ENCODE measurements at regions not wholly inside any gene's neighbourhood (a gene's known extent, or its start where the extent isn't known, plus 50 kb on each side); places are given as distances from the start of the nearest gene placed in this dataset.

- no peak overlapping the region for H3K4me3 Mint-ChIP-seq
- DNase-seq (no peak), ATAC-seq (no peak)
- peaks cover 3 to 10% of the 10 kb centered on the region in 2 donors for H3K9me3 Mint-ChIP-seq
- H3K4me1 Mint-ChIP-seq = no peaks in the 10 kb centered on the region
- no peak overlapping the region for H3K27ac Mint-ChIP-seq
- H3K27me3 Mint-ChIP-seq = no peaks in the 10 kb centered on the region
Measured at GRCh38 chr2:11065833-11066485, 89.3 kb upstream of the SLC66A3 start.

- no peak overlapping the region for H3K4me3 Mint-ChIP-seq
- no peak for DNase-seq
- H3K27ac Mint-ChIP-seq = peak overlapping the region in 1 of 2 donors; percentile 54
- no peaks in the 10 kb centered on the region for H3K4me1 Mint-ChIP-seq
- no peak for ATAC-seq
- peaks cover 0 to 4% of the 10 kb centered on the region in 2 donors for H3K9me3 Mint-ChIP-seq
- peaks cover 7% of the 10 kb centered on the region for H3K27me3 Mint-ChIP-seq
Measured at GRCh38 chr2:11067221-11068078, 87.8 kb upstream of the SLC66A3 start.

- Mint-ChIP-seq H3K9me3 (peaks cover 0 to 3% of the 10 kb centered on the region in 2 donors), H3K4me3 (no peak overlapping the region), H3K27me3 (peaks cover 14% of the 10 kb centered on the region), H3K4me1 (peaks cover 5% of the 10 kb centered on the region), H3K27ac (peak overlapping the region in 1 of 2 donors; percentile 54)
- DNase-seq (no peak), ATAC-seq (no peak)
Measured at GRCh38 chr2:11068079-11068741, 87.1 kb upstream of the SLC66A3 start.

GRCh38 chr2:11068856-11069526 lies 86.3 kb upstream of the SLC66A3 start:
- Mint-ChIP-seq H3K27me3 (peaks cover 17% of the 10 kb centered on the region), H3K4me3 (no peak overlapping the region), H3K27ac (no peak overlapping the region), H3K4me1 (peaks cover 6% of the 10 kb centered on the region), H3K9me3 (no peaks in the 10 kb centered on the region)
- DNase-seq (no peak), ATAC-seq (no peak)

GRCh38 chr2:11069566-11070185 lies 85.6 kb upstream of the SLC66A3 start:
- no peak for ATAC-seq
- Mint-ChIP-seq H3K27ac (no peak overlapping the region), H3K27me3 (peaks cover 17% of the 10 kb centered on the region), H3K9me3 (no peaks in the 10 kb centered on the region), H3K4me1 (peaks cover 6% of the 10 kb centered on the region), H3K4me3 (no peak overlapping the region)
- DNase-seq = no peak

- H3K27me3 Mint-ChIP-seq = peaks cover 17% of the 10 kb centered on the region
- H3K27ac Mint-ChIP-seq = no peak overlapping the region
- peaks cover 6% of the 10 kb centered on the region for H3K4me1 Mint-ChIP-seq
- ATAC-seq (no peak), DNase-seq (no peak)
- H3K9me3 Mint-ChIP-seq = no peaks in the 10 kb centered on the region
- no peak overlapping the region for H3K4me3 Mint-ChIP-seq
Measured at GRCh38 chr2:11071211-11071610, 84.1 kb upstream of the SLC66A3 start.

GRCh38 chr2:11071939-11072338 lies 83.3 kb upstream of the SLC66A3 start:
- Mint-ChIP-seq H3K27me3 (peaks cover 17% of the 10 kb centered on the region), H3K4me3 (no peak overlapping the region), H3K27ac (no peak overlapping the region), H3K4me1 (peaks cover 6% of the 10 kb centered on the region), H3K9me3 (no peaks in the 10 kb centered on the region)
- no peak for DNase-seq
- no peak for ATAC-seq

- ATAC-seq (no peak), DNase-seq (no peak)
- H3K4me3 Mint-ChIP-seq = no peak overlapping the region
- no peak overlapping the region for H3K27ac Mint-ChIP-seq
- H3K4me1 Mint-ChIP-seq = peaks cover 6% of the 10 kb centered on the region
- no peaks in the 10 kb centered on the region for H3K9me3 Mint-ChIP-seq
- H3K27me3 Mint-ChIP-seq = peaks cover 17% of the 10 kb centered on the region
Measured at GRCh38 chr2:11072550-11072949, 82.7 kb upstream of the SLC66A3 start.

- peak overlapping the region in 1 of 2 donors; percentile 25 for H3K4me3 Mint-ChIP-seq
- no peak overlapping the region for H3K27ac Mint-ChIP-seq
- DNase-seq (no peak), ATAC-seq (no peak)
- H3K9me3 Mint-ChIP-seq = no peaks in the 10 kb centered on the region
- peaks cover 6% of the 10 kb centered on the region for H3K4me1 Mint-ChIP-seq
- H3K27me3 Mint-ChIP-seq = peaks cover 17% of the 10 kb centered on the region
Measured at GRCh38 chr2:11073251-11073650, 82.0 kb upstream of the SLC66A3 start.

- Mint-ChIP-seq H3K27me3 (peaks cover 17% of the 10 kb centered on the region), H3K9me3 (no peaks in the 10 kb centered on the region), H3K4me1 (peaks cover 6% of the 10 kb centered on the region), H3K27ac (no peak overlapping the region), H3K4me3 (no peak overlapping the region)
- no peak for DNase-seq
- no peak for ATAC-seq
Measured at GRCh38 chr2:11073776-11074175, 81.5 kb upstream of the SLC66A3 start.

GRCh38 chr2:11074246-11074820 lies 80.9 kb upstream of the SLC66A3 start:
- Mint-ChIP-seq H3K9me3 (no peaks in the 10 kb centered on the region), H3K4me3 (no peak overlapping the region), H3K4me1 (peaks cover 6% of the 10 kb centered on the region), H3K27me3 (peaks cover 17% of the 10 kb centered on the region), H3K27ac (no peak overlapping the region)
- ATAC-seq (no peak), DNase-seq (no peak)

GRCh38 chr2:11075221-11075620 lies 80.0 kb upstream of the SLC66A3 start:
- H3K4me1 Mint-ChIP-seq = peaks cover 6% of the 10 kb centered on the region
- peaks cover 17% of the 10 kb centered on the region for H3K27me3 Mint-ChIP-seq
- no peaks in the 10 kb centered on the region for H3K9me3 Mint-ChIP-seq
- ATAC-seq = no peak
- DNase-seq = no peak
- H3K4me3 Mint-ChIP-seq = no peak overlapping the region
- peak overlapping the region in 1 of 2 donors; percentile 24 for H3K27ac Mint-ChIP-seq

GRCh38 chr2:11077411-11077810 lies 77.9 kb upstream of the SLC66A3 start:
- Mint-ChIP-seq H3K27ac (no peak overlapping the region), H3K4me1 (peaks cover 6% of the 10 kb centered on the region)

GRCh38 chr2:11079136-11079824 lies 76.0 kb upstream of the SLC66A3 start:
- H3K4me3 Mint-ChIP-seq = no peak overlapping the region
- no peak for ATAC-seq
- no peaks in the 10 kb centered on the region for H3K4me1 Mint-ChIP-seq
- no peak for DNase-seq
- no peaks in the 10 kb centered on the region for H3K9me3 Mint-ChIP-seq
- no peak overlapping the region for H3K27ac Mint-ChIP-seq
- H3K27me3 Mint-ChIP-seq = no peaks in the 10 kb centered on the region

More at GRCh38 chr2:11077411-11077810, 77.9 kb upstream of the SLC66A3 start:
- Mint-ChIP-seq H3K4me3 (no peak overlapping the region), H3K9me3 (no peaks in the 10 kb centered on the region), H3K27me3 (peaks cover 11% of the 10 kb centered on the region)
- ATAC-seq (no peak), DNase-seq (no peak)

All from stimulated activated naive CD8-positive, alpha-beta T cell treated with anti-CD3 and anti-CD28 coated beads, Interleukin-15, amount 100 ng/mL, for 72 hours (primary cell).